GM12878 (cell line): ENCODE measurements at regions not wholly inside any gene's neighbourhood (a gene's known extent, or its start where the extent isn't known, plus 50 kb on each side); places are given as distances from the start of the nearest gene placed in this dataset.

ENCODE experiments used
- ATAC-seq: fragments of 200-7000 bp; cut with Tn5 transposase; 3 replicates; pipeline ENCODE4 v1.9.1; 2020; ENCODE audit warnings: mild to moderate bottlenecking, moderate library complexity
- BruUV-seq: library from RNA; stranded (reverse); fragments of 400-500 nt; replicated peaks from 2 replicates; lab custom pipeline; 2021; lab: Mats Ljungman, UMichigan
- CTCF ChIA-PET: fragments of 300-600 bp; sonication (Branson Sonifier 250); formaldehyde crosslinking; extraction: SDS; loops from one replicate; lab custom pipeline; 2021; ENCODE audit warnings: inconsistent platforms; lab: Yijun Ruan, JAX
- POLR2A ChIA-PET: fragments of 350-600 bp; formaldehyde crosslinking; extraction: SDS; loops from one replicate; lab custom pipeline; 2021; ENCODE audit warnings: inconsistent platforms; lab: Charles Lee
- RAD21 ChIA-PET: fragments of 300-600 bp; sonication (Branson Sonifier 250); formaldehyde crosslinking; loops from one replicate; lab custom pipeline; 2023; ENCODE audit warnings: antibody characterized with exemption; ENCODE audit not compliant: unreplicated experiment; lab: Charles Lee
- SMC1A ChIA-PET: fragments of 300-600 bp; sonication (Branson Sonifier 250); formaldehyde crosslinking; loops from one replicate; lab custom pipeline; 2023; ENCODE audit not compliant: unreplicated experiment, uncharacterized antibody; lab: Charles Lee
- DNase-seq: peaks from one replicate; pipeline ENCODE4 v3.0.0-alpha.2; 2011; ENCODE audit warnings: low read depth, low spot score
- FAIRE-seq: peaks from 3 replicates; lab custom pipeline; 2011; peaks lifted over from hg19 to GRCh38; lab: Jason Lieb, UNC
- H2AFZ ChIP-seq: 2 replicates; pipeline ENCODE4 v1.6.0; 2011; ENCODE audit warnings: low read depth, low read length, control low read depth; ENCODE audit not compliant: control insufficient read depth
- H3K27ac ChIP-seq: 2 replicates; pipeline ENCODE4 v1.5.1; 2011; ENCODE audit warnings: control low read depth; ENCODE audit not compliant: control insufficient read depth, insufficient read depth
- H3K27me3 ChIP-seq, 2 experiments: replicated peaks in 1 of 2; 2 replicates each; pipeline versions ENCODE4 v1.6.0 to v1.6.1; 2011; ENCODE audit warnings: low read length in 1 of 2; ENCODE audit not compliant: control insufficient read depth in 2 of 2, insufficient read depth in 2 of 2
- H3K36me3 ChIP-seq, 2 experiments: 2 replicates each; pipeline ENCODE4 v1.5.1; 2011; ENCODE audit warnings: low read length in 1 of 2; ENCODE audit not compliant: control insufficient read depth in 2 of 2, insufficient read depth in 2 of 2
- H3K4me1 ChIP-seq: 2 replicates; pipeline ENCODE4 v1.6.1; 2011; ENCODE audit warnings: mild to moderate bottlenecking, low read length, moderate library complexity, mixed read lengths; ENCODE audit not compliant: control insufficient read depth, insufficient read depth
- H3K4me2 ChIP-seq: 2 replicates; pipeline ENCODE4 v1.6.0; 2011; ENCODE audit warnings: control low read depth; ENCODE audit not compliant: control insufficient read depth, insufficient read depth
- H3K4me3 ChIP-seq: fragments of 200-600 bp; sonication (generic); 2 replicates; pipeline ENCODE4 v1.5.1; 2016
- H3K79me2 ChIP-seq: 2 replicates; pipeline ENCODE4 v1.6.0; 2011; ENCODE audit warnings: low read length; ENCODE audit not compliant: control insufficient read depth, insufficient read depth
- H3K9ac ChIP-seq: 2 replicates; pipeline ENCODE4 v1.8.0; 2011; ENCODE audit warnings: low read length, control low read depth, mixed read lengths; ENCODE audit not compliant: control insufficient read depth, insufficient read depth
- H3K9me3 ChIP-seq: replicated peaks from 3 replicates; pipeline ENCODE4 v1.5.1; 2011; ENCODE audit warnings: mild to moderate bottlenecking, low read length; ENCODE audit not compliant: control insufficient read depth, insufficient read depth
- H4K20me1 ChIP-seq: 2 replicates; pipeline ENCODE4 v1.6.0; 2011; ENCODE audit not compliant: control insufficient read depth, insufficient read depth
- ATF3 ChIP-seq: IDR thresholded peaks from 2 replicates; pipeline ENCODE4 v1.6.1; 2011; ENCODE audit warnings: low read depth, mild to moderate bottlenecking, low read length, moderate library complexity, borderline replicate concordance; ENCODE audit errors: extremely low read depth
- CREB1 ChIP-seq: IDR thresholded peaks from 2 replicates; pipeline ENCODE4 v1.6.1; 2012; ENCODE audit warnings: low read depth, mild to moderate bottlenecking, inconsistent platforms
- E2F8 ChIP-seq: fragments of 450-650 bp; IDR thresholded peaks from 2 replicates; pipeline ENCODE4 v1.6.1; 2018; ENCODE audit warnings: mild to moderate bottlenecking, low read depth, moderate library complexity; ENCODE audit not compliant: partially characterized antibody
- ETV6 ChIP-seq, 2 experiments: fragments of 450-650 bp in 1 of 2; IDR thresholded peaks in 1 of 2; conservative IDR thresholded peaks in 1 of 2; 2 replicates each; pipeline ENCODE4 v1.6.1; 2014; ENCODE audit warnings: antibody characterized with exemption in 1 of 2, borderline replicate concordance in 1 of 2, low read depth in 1 of 2, mild to moderate bottlenecking in 1 of 2, moderate library complexity in 1 of 2
- FOS ChIP-seq: IDR thresholded peaks from 3 replicates; pipeline ENCODE4 v1.6.1; 2011; ENCODE audit warnings: borderline replicate concordance; ENCODE audit not compliant: insufficient read length; ENCODE audit errors: extremely low read depth
- FOXM1 ChIP-seq: IDR thresholded peaks from 2 replicates; pipeline ENCODE4 v1.6.1; 2012; ENCODE audit warnings: low read depth, mild to moderate bottlenecking, inconsistent platforms, low read length, moderate library complexity
- KLF5 ChIP-seq: fragments of 450-650 bp; IDR thresholded peaks from 2 replicates; pipeline ENCODE4 v1.6.1; 2014; ENCODE audit warnings: mild to moderate bottlenecking; ENCODE audit not compliant: partially characterized antibody
- MTA3 ChIP-seq: IDR thresholded peaks from 2 replicates; pipeline ENCODE4 v1.6.1; 2012; ENCODE audit warnings: low read length, inconsistent platforms, borderline replicate concordance
- MYC ChIP-seq: IDR thresholded peaks from 2 replicates; pipeline ENCODE4 v1.6.1; 2011; ENCODE audit warnings: mild to moderate bottlenecking, low read length, moderate library complexity, inconsistent platforms; ENCODE audit not compliant: insufficient read depth, insufficient replicate concordance, insufficient read length, severe bottlenecking
- PAX5 ChIP-seq: IDR thresholded peaks from 2 replicates; pipeline ENCODE4 v1.6.1; 2011; ENCODE audit warnings: low read depth, low read length, borderline replicate concordance
- PAX8 ChIP-seq: fragments of 450-650 bp; IDR thresholded peaks from 2 replicates; pipeline ENCODE4 v1.6.1; 2017; ENCODE audit warnings: mild to moderate bottlenecking, moderate library complexity
- PKNOX1 ChIP-seq: fragments of 450-650 bp; IDR thresholded peaks from 2 replicates; pipeline ENCODE4 v1.6.1; 2016; ENCODE audit warnings: mild to moderate bottlenecking
- POLR2AphosphoS5 ChIP-seq: IDR thresholded peaks from 2 replicates; pipeline ENCODE4 v1.6.1; 2011; ENCODE audit warnings: mild to moderate bottlenecking, low read length, inconsistent platforms
- RB1 ChIP-seq: fragments of 450-650 bp; formaldehyde crosslinking; IDR thresholded peaks from 2 replicates; pipeline ENCODE4 v1.6.1; 2017; ENCODE audit warnings: mild to moderate bottlenecking, borderline replicate concordance
- SIN3A ChIP-seq: IDR thresholded peaks from 2 replicates; pipeline ENCODE4 v1.6.1; 2012; ENCODE audit warnings: low read depth, low read length, improper control_type of control experiment
- SPI1 ChIP-seq: IDR thresholded peaks from 2 replicates; pipeline ENCODE4 v1.6.1; 2011; ENCODE audit warnings: low read depth, mild to moderate bottlenecking, low read length, moderate library complexity, borderline replicate concordance; ENCODE audit not compliant: insufficient read depth
- ZBTB11 ChIP-seq: fragments of 450-650 bp; formaldehyde crosslinking; IDR thresholded peaks from 2 replicates; pipeline ENCODE4 v1.5.0; 2022; ENCODE audit warnings: mild to moderate bottlenecking, missing genetic modification characterization
- WGBS: methylation state at CpG from one replicate; pipeline ENCODE4 v1.1.6; 2016; ENCODE audit warnings: low lambda C conversion rate; ENCODE audit not compliant: insufficient replicate concordance, insufficient coverage; ENCODE audit errors: missing lambda C conversion rate; 5-methylcytosine and 5-hydroxymethylcytosine counted together
- in situ Hi-C: fragments of 300-500 bp; cut with MboI; formaldehyde crosslinking; loops from 9 replicates; pipeline ENCODE4 v1.14.3; 2018; ENCODE audit warnings: mixed read lengths
- intact Hi-C: fragments of 100-400 bp; cut with micrococcal nuclease; formaldehyde crosslinking; loops from one replicate; pipeline ENCODE4 v1.14.2; 2022; ENCODE audit not compliant: unreplicated experiment

GRCh38 chrX:141760761-141761160 is 62.2 kb upstream of the SPANXD start (continued):
- TF ChIP-seq ZBTB11 (CRISPR knock-in tag) (no peak), PKNOX1 (no peak), FOS (no peak), KLF5 (no peak), CREB1 (no peak), PAX5 (no peak), MYC (no peak), ETV6 (conservative IDR thresholded peaks at IDR 0.05 in 1 of 2, IDR thresholded peaks at IDR 0.05 in 1 of 2; ENCODE audit: borderline replicate concordance in 1 of 2, low read depth in 1 of 2) (no peak)

DNA sequence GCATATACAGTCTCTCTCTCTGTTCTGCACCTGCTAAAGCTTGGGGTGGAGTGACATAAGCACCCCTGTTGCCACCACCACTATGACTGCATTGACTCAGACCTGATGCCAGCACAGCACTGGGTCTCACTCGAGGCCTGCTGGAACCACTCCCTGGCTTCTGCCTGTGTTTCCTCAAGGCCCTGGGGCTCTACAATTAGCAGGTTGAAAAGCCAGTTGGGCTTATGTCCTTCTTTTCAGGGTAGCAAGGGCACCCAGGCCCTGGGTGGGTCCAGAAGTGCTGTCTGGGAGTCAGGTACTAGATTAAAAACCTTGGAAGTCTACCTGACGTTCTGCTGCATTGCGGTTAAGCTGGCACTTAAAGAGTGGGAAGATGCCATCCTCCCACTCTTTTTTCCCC is 50.5 kb upstream of the MAGEC3 start:
- ATAC-seq, result no peak
- H3K4me1 ChIP-seq, result no peaks in the 10 kb centered on the region
- ChIA-PET SMC1A (no interaction called here), RAD21 (no interaction called here), CTCF (no interaction called here), POLR2A (no interaction called here)
- intact Hi-C loops, result no loop called here
- H3K27me3 ChIP-seq, result no peaks in the 10 kb centered on the region
- no peaks in the 10 kb centered on the region for H3K9me3 ChIP-seq
- H3K4me2 ChIP-seq, result no peak overlapping the region
- DNase-seq, result no peak
- H3K79me2 ChIP-seq, result no peaks in the 10 kb centered on the region
- H3K27ac ChIP-seq, result no peak overlapping the region
- in situ Hi-C loops, result no loop called here
- BruUV-seq, result no TSS peak
- no peak for FAIRE-seq
- H4K20me1 ChIP-seq, result no peaks in the 10 kb centered on the region
- no peak overlapping the region for H3K4me3 ChIP-seq
- 43% methylated on average over 3 of the region's 3 CpGs for WGBS
- no peaks in the 10 kb centered on the region for H3K36me3 ChIP-seq
- H3K9ac ChIP-seq, result no peak overlapping the region
- no peak overlapping the region for H2AFZ ChIP-seq
- TF ChIP-seq ATF3 (no peak), E2F8 (no peak), FOXM1 (no peak), PAX8 (no peak), SPI1 (no peak), SIN3A (no peak), RB1 (no peak), POLR2AphosphoS5 (no peak), MTA3 (no peak)
